Adipocyte (in vitro differentiated cells): ENCODE measurements at regions not wholly inside any gene's neighbourhood (a gene's known extent, or its start where the extent isn't known, plus 50 kb on each side); places are given as distances from the start of the nearest gene placed in this dataset.

Source experiments
- DNase-seq: peaks from one replicate; pipeline ENCODE4 v3.0.0-alpha.2; 2015; ENCODE audit warnings: low read depth
- H3K27me3 ChIP-seq: replicated peaks from 2 replicates; pipeline ENCODE4 v1.7.0; 2013; ENCODE audit warnings: mild to moderate bottlenecking, low read length, moderate library complexity; ENCODE audit not compliant: control insufficient read depth, insufficient read depth
- H3K36me3 ChIP-seq: 2 replicates; pipeline ENCODE4 v1.7.0; 2013; ENCODE audit warnings: low read length, mild to moderate bottlenecking, moderate library complexity; ENCODE audit not compliant: control insufficient read depth, insufficient read depth, severe bottlenecking
- H3K4me1 ChIP-seq: 2 replicates; pipeline ENCODE4 v1.7.0; 2013; ENCODE audit warnings: mild to moderate bottlenecking, low read length, moderate library complexity; ENCODE audit not compliant: control insufficient read depth, insufficient read depth
- H3K4me3 ChIP-seq: 2 replicates; pipeline ENCODE4 v1.7.0; 2013; ENCODE audit warnings: mild to moderate bottlenecking, low read length, moderate library complexity
- H3K9ac ChIP-seq: 2 replicates; pipeline ENCODE4 v1.7.0; 2013; ENCODE audit warnings: mild to moderate bottlenecking, low read length, moderate library complexity
- H3K9me3 ChIP-seq: 2 replicates; pipeline ENCODE4 v1.7.0; 2013; ENCODE audit warnings: mild to moderate bottlenecking, low read length, moderate library complexity; ENCODE audit not compliant: control insufficient read depth

- Histone ChIP-seq H3K27me3 (no peaks in the 10 kb centered on the region), H3K9me3 (no peaks in the 10 kb centered on the region), H3K9ac (no peak overlapping the region), H3K4me3 (no peak overlapping the region), H3K36me3 (no peaks in the 10 kb centered on the region), H3K4me1 (no peaks in the 10 kb centered on the region)
- no peak for DNase-seq
Measured at GRCh38 chr6:48472535-48472934, 361.5 kb upstream of the PTCHD4 start.

DNA sequence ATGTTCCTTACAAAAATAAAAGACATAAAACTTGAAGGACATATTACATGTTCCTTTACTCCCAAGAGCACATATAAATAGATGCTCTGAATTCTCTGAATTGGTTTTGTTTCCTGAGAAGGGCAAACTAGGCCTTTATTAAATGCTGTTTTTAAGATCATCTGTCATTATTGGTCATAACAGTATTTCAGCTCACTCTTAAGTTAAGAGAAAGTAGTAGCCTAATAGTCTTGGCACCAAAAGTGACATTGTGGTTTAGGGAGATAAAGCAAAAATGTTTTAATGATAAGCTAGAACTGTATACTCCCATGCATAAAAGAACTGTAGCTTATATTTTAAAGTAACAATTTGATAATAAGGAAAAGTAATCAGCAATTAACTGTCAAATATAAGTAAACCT is 361.1 kb upstream of the PTCHD4 start:
- Histone ChIP-seq H3K9ac (no peak overlapping the region), H3K4me3 (no peak overlapping the region), H3K36me3 (no peaks in the 10 kb centered on the region), H3K27me3 (no peaks in the 10 kb centered on the region), H3K4me1 (no peaks in the 10 kb centered on the region), H3K9me3 (peaks cover under 1% of the 10 kb centered on the region)
- DNase-seq = no peak

DNA sequence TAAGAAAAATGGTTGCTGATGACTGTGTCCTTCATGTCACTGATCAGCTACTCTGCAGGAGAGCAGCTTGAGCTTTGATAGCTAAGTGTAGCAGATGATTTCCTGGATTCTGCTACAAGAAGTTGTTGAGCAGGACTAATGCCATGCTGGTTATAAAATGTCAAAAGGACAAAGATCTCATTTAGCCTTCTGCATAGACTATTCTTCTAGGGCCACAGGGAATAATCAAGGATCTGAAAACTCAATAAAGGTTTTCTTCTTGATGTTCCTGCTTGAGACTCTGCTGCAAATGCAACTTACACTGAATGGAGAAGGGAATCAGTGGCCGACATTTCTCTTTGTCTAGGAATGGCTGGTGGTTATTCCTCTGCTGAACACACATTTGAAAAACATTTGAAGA is 360.3 kb upstream of the PTCHD4 start:
- H3K9me3 ChIP-seq = peaks cover 9% of the 10 kb centered on the region
- no peaks in the 10 kb centered on the region for H3K27me3 ChIP-seq

DNA sequence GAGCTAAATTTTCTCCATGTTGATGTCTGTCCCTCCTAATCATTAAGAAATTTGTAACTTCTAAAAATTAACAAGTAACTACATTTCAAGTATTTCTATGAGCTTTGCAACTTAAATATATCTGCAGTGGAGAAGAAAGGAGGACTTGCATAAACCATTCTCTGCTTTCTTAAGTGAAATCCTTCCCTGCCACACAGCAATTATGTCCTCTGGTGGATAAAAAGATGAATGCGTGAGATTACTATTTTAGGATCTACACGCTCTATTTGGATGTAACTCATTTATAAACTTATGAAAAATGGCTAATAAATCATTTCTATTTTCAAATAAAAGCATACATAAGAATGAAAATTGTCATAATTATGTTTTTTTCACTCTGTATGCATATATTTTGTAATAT is 338.0 kb upstream of the PTCHD4 start:
- Histone ChIP-seq H3K27me3 (no peaks in the 10 kb centered on the region), H3K4me1 (no peaks in the 10 kb centered on the region), H3K9me3 (peaks cover 28% of the 10 kb centered on the region), H3K36me3 (no peaks in the 10 kb centered on the region), H3K4me3 (no peak overlapping the region), H3K9ac (no peak overlapping the region)
- DNase-seq = no peak

More for the DNA sequence above, 360.3 kb upstream of the PTCHD4 start:
- no peak for DNase-seq
- H3K4me3 ChIP-seq = no peak overlapping the region
- H3K36me3 ChIP-seq = no peaks in the 10 kb centered on the region
- H3K4me1 ChIP-seq = no peaks in the 10 kb centered on the region
- H3K9ac ChIP-seq = no peak overlapping the region

DNA sequence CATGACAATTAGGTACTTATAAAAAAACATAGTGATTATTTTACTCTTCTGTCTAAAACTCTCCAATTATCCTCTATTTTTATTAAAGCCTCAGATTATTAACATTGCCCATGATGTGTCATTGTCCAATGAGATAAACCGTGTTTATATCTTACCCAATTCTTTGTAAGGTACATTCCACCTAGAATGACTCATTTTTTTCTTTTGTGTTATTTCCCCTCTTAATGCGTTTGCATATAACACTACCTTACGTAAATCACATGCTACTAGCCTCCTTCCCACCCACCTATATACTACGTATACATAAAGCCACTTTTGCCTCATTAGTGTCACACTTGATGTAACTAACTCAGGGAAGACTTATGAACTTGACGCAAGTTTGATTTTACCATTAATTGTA is 336.3 kb upstream of the PTCHD4 start:
- Histone ChIP-seq H3K4me1 (no peaks in the 10 kb centered on the region), H3K36me3 (no peaks in the 10 kb centered on the region), H3K9ac (no peak overlapping the region), H3K9me3 (peaks cover 28% of the 10 kb centered on the region), H3K27me3 (no peaks in the 10 kb centered on the region), H3K4me3 (no peak overlapping the region)
- DNase-seq = no peak

DNA sequence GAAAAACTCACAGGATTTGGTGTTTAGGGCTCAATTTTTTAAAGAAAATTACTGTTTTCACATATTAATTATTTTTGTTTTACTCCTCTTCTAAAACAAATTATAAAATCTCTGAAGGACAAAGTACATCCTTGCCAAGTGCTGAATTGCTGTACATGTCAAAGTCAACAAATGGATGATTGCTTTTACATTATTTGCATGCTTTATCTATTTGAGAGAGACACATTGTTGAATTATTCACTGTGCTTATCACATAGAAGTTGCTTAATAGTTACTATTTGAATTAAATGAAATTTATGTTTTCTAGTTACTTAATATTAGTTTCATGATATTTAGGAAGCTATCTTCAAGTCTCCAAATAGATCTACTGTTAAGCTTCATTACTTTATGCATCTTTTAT is 318.6 kb upstream of the PTCHD4 start:
- Histone ChIP-seq H3K27me3 (no peaks in the 10 kb centered on the region), H3K4me1 (peaks cover 41% of the 10 kb centered on the region), H3K9ac (no peak overlapping the region), H3K4me3 (no peak overlapping the region), H3K36me3 (no peaks in the 10 kb centered on the region), H3K9me3 (no peaks in the 10 kb centered on the region)
- no peak for DNase-seq

- Histone ChIP-seq H3K9ac (no peak overlapping the region), H3K36me3 (no peaks in the 10 kb centered on the region), H3K4me1 (peaks cover 41% of the 10 kb centered on the region), H3K9me3 (no peaks in the 10 kb centered on the region), H3K4me3 (no peak overlapping the region), H3K27me3 (no peaks in the 10 kb centered on the region)
- DNase-seq = no peak
Measured at GRCh38 chr6:48429021-48429420, 318.0 kb upstream of the PTCHD4 start.

DNA sequence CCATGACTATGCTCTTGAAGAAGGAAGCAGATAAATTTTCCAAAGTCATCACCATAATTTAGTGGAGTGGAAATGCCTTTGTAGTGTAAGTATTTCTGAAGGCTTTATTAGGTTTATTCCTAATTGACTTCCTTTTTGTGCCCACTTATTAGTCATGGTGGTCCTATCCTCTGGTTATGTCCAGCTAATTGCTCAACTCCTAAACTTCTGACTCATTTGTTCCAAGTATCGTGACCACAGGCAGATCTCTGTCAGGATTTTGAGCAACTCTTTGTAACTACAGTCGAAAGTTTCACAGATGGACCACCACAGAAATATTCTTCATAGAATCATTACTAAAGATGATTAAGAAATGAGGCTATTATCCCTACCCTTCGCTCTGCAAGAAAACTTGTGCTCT is 315.6 kb upstream of the PTCHD4 start:
- Histone ChIP-seq H3K36me3 (no peaks in the 10 kb centered on the region), H3K9me3 (no peaks in the 10 kb centered on the region), H3K4me3 (no peak overlapping the region), H3K9ac (peak overlapping the region; percentile 26), H3K27me3 (no peaks in the 10 kb centered on the region), H3K4me1 (peaks cover 41% of the 10 kb centered on the region)
- DNase-seq = peak; percentile 71

GRCh38 chr6:48423640-48424365 is 312.8 kb upstream of the PTCHD4 start:
- H3K4me1 ChIP-seq = peaks cover 20% of the 10 kb centered on the region
- H3K4me3 ChIP-seq = no peak overlapping the region
- H3K36me3 ChIP-seq = no peaks in the 10 kb centered on the region
- no peak overlapping the region for H3K9ac ChIP-seq
- no peaks in the 10 kb centered on the region for H3K27me3 ChIP-seq
- DNase-seq = peak; percentile 58
- H3K9me3 ChIP-seq = no peaks in the 10 kb centered on the region

GRCh38 chr6:48419992-48420391 is 309.0 kb upstream of the PTCHD4 start:
- no peaks in the 10 kb centered on the region for H3K4me1 ChIP-seq
- DNase-seq = no peak
- no peak overlapping the region for H3K9ac ChIP-seq
- H3K27me3 ChIP-seq = no peaks in the 10 kb centered on the region
- H3K4me3 ChIP-seq = no peak overlapping the region
- H3K9me3 ChIP-seq = no peaks in the 10 kb centered on the region
- no peaks in the 10 kb centered on the region for H3K36me3 ChIP-seq

DNA sequence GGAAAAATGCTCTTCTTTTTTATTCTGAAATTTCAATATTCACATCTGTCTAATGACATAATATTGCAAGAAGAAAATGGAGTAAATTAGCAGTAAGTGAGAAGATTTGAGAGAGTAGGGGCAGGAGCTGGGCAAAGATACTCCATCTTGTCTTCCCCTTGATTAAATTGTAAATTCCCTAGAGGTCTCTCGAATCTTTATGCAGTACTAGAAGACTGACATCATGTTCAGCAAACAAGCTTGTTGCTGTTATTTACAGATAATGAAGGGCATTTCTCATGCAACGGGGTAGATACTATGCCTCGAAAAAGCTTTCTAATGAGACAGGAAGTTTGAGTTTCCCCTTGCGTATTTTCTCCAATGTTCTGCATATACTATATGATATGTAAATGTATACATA is 306.9 kb upstream of the PTCHD4 start:
- no peak for DNase-seq
- no peaks in the 10 kb centered on the region for H3K36me3 ChIP-seq
- H3K4me1 ChIP-seq = no peaks in the 10 kb centered on the region
- no peaks in the 10 kb centered on the region for H3K9me3 ChIP-seq
- H3K9ac ChIP-seq = no peak overlapping the region
- no peak overlapping the region for H3K4me3 ChIP-seq
- no peaks in the 10 kb centered on the region for H3K27me3 ChIP-seq

DNA sequence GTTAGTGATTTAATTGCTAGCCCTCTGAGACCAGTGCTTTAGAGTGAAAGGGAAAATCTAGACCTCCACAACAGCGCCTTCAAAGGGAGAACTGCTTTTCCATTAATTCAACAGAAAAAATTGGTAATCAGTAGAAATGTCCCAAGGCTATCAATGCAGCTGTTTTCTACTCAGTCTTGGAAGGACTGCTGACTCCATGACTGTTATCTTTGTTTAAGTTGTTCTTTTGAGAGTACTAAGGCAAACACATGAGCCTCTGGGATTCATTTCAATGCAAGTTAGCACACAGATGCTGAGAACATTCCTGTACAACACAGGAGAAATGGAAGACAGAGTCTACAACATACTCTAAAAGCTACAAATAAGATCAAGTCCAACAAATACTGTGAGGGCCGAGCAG is 301.7 kb upstream of the PTCHD4 start:
- Histone ChIP-seq H3K36me3 (no peaks in the 10 kb centered on the region), H3K4me3 (no peak overlapping the region), H3K27me3 (no peaks in the 10 kb centered on the region), H3K9ac (no peak overlapping the region), H3K9me3 (no peaks in the 10 kb centered on the region), H3K4me1 (no peaks in the 10 kb centered on the region)
- no peak for DNase-seq
